SK-N-SH treated with all-trans-retinoic acid at 6 μM for 48 hours (cell line): ENCODE measurements at regions not wholly inside any gene's neighbourhood (a gene's known extent, or its start where the extent isn't known, plus 50 kb on each side); places are given as distances from the start of the nearest gene placed in this dataset.

Source experiments
- ARNTL ChIP-seq: fragments of 450-650 bp; formaldehyde crosslinking; IDR thresholded peaks from 2 replicates; pipeline ENCODE4 v1.5.0; 2020; ENCODE audit warnings: low read depth, mild to moderate bottlenecking, moderate library complexity, borderline replicate concordance
- ESRRG ChIP-seq: fragments of 250-450 bp; sonication (Bioruptor Pico); IDR thresholded peaks from 2 replicates; pipeline ENCODE4 v1.6.1; 2021; ENCODE audit warnings: mild to moderate bottlenecking
- GLIS3 ChIP-seq: fragments of 250-450 bp; sonication (Bioruptor Pico); IDR thresholded peaks from 2 replicates; pipeline ENCODE4 v1.5.0; 2020; ENCODE audit warnings: mild to moderate bottlenecking, moderate library complexity
- ISL1 ChIP-seq: fragments of 250-450 bp; sonication (Bioruptor Pico); IDR thresholded peaks from 2 replicates; pipeline ENCODE4 v2.1.2; 2022; ENCODE audit warnings: mild to moderate bottlenecking, moderate library complexity
- PATZ1 ChIP-seq: fragments of 250-450 bp; sonication (Bioruptor Pico); IDR thresholded peaks from 2 replicates; pipeline ENCODE4 v1.8.0; 2020; ENCODE audit warnings: mild to moderate bottlenecking, moderate library complexity, borderline replicate concordance
- RARB ChIP-seq: fragments of 250-450 bp; sonication (Bioruptor Pico); IDR thresholded peaks from 2 replicates; pipeline ENCODE4 v1.8.0; 2021; ENCODE audit warnings: mild to moderate bottlenecking, moderate library complexity
- TCF4 ChIP-seq: fragments of 250-450 bp; sonication (Bioruptor Pico); IDR thresholded peaks from 2 replicates; pipeline ENCODE4 v1.8.0; 2021; ENCODE audit warnings: mild to moderate bottlenecking, moderate library complexity, borderline replicate concordance
- TOX ChIP-seq: fragments of 250-450 bp; sonication (Bioruptor Pico); IDR thresholded peaks from 2 replicates; pipeline ENCODE4 v1.8.0; 2021; ENCODE audit warnings: mild to moderate bottlenecking, moderate library complexity, borderline replicate concordance
- ZC3H10 ChIP-seq: fragments of 250-450 bp; sonication (Bioruptor Pico); IDR thresholded peaks from 2 replicates; pipeline ENCODE4 v1.5.1; 2021; ENCODE audit warnings: mild to moderate bottlenecking, moderate library complexity
- ZFP3 ChIP-seq: fragments of 250-450 bp; sonication (Bioruptor Pico); IDR thresholded peaks from 2 replicates; pipeline ENCODE4 v1.5.0; 2020; ENCODE audit warnings: mild to moderate bottlenecking, moderate library complexity
- ZFP30 ChIP-seq: fragments of 450-650 bp; formaldehyde crosslinking; IDR thresholded peaks from 2 replicates; pipeline ENCODE4 v1.5.0; 2022; ENCODE audit warnings: mild to moderate bottlenecking, moderate library complexity
- ZNF8 ChIP-seq: fragments of 450-650 bp; formaldehyde crosslinking; IDR thresholded peaks from 2 replicates; pipeline ENCODE4 v1.5.0; 2020; ENCODE audit warnings: mild to moderate bottlenecking, moderate library complexity
- TF ChIP-seq, protein P1 (sequence below): fragments of 250-450 bp; sonication (Bioruptor Pico); IDR thresholded peaks from 2 replicates; pipeline ENCODE4 v1.8.0; 2021; ENCODE audit warnings: low read depth, mild to moderate bottlenecking, moderate library complexity, borderline replicate concordance
- TF ChIP-seq, protein P2 (sequence below): fragments of 250-450 bp; sonication (Bioruptor Pico); IDR thresholded peaks from 2 replicates; pipeline ENCODE4 v1.5.0; 2020; ENCODE audit warnings: mild to moderate bottlenecking, moderate library complexity

- TF ChIP-seq, protein P1, sequence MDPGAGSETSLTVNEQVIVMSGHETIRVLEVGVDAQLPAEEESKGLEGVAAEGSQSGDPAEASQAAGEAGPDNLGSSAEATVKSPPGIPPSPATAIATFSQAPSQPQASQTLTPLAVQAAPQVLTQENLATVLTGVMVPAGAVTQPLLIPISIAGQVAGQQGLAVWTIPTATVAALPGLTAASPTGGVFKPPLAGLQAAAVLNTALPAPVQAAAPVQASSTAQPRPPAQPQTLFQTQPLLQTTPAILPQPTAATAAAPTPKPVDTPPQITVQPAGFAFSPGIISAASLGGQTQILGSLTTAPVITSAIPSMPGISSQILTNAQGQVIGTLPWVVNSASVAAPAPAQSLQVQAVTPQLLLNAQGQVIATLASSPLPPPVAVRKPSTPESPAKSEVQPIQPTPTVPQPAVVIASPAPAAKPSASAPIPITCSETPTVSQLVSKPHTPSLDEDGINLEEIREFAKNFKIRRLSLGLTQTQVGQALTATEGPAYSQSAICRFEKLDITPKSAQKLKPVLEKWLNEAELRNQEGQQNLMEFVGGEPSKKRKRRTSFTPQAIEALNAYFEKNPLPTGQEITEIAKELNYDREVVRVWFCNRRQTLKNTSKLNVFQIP = no peak
- TF ChIP-seq ISL1 (CRISPR knock-in tag) = no peak
- no peak for TF ChIP-seq ZFP30 (CRISPR knock-in tag)
- TF ChIP-seq ZC3H10 = no peak
- no peak for TF ChIP-seq ZFP3 (CRISPR knock-in tag)
- no peak for TF ChIP-seq ARNTL
- TF ChIP-seq TCF4 (CRISPR knock-in tag) = no peak
- no peak for TF ChIP-seq ZNF8
- TF ChIP-seq, protein P2, sequence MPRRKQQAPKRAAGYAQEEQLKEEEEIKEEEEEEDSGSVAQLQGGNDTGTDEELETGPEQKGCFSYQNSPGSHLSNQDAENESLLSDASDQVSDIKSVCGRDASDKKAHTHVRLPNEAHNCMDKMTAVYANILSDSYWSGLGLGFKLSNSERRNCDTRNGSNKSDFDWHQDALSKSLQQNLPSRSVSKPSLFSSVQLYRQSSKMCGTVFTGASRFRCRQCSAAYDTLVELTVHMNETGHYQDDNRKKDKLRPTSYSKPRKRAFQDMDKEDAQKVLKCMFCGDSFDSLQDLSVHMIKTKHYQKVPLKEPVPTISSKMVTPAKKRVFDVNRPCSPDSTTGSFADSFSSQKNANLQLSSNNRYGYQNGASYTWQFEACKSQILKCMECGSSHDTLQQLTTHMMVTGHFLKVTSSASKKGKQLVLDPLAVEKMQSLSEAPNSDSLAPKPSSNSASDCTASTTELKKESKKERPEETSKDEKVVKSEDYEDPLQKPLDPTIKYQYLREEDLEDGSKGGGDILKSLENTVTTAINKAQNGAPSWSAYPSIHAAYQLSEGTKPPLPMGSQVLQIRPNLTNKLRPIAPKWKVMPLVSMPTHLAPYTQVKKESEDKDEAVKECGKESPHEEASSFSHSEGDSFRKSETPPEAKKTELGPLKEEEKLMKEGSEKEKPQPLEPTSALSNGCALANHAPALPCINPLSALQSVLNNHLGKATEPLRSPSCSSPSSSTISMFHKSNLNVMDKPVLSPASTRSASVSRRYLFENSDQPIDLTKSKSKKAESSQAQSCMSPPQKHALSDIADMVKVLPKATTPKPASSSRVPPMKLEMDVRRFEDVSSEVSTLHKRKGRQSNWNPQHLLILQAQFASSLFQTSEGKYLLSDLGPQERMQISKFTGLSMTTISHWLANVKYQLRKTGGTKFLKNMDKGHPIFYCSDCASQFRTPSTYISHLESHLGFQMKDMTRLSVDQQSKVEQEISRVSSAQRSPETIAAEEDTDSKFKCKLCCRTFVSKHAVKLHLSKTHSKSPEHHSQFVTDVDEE = no peak
- TF ChIP-seq ESRRG (CRISPR knock-in tag) = no peak
- no peak for TF ChIP-seq GLIS3
- TF ChIP-seq TOX (CRISPR knock-in tag) = no peak
- TF ChIP-seq PATZ1 (CRISPR knock-in tag) = no peak
- TF ChIP-seq RARB (CRISPR knock-in tag) = no peak
Measured at GRCh38 chr22:33160525-33160924, 102.3 kb upstream of the SYN3 start.
